ENCODE measurements at regions not wholly inside any gene's neighbourhood (a gene's known extent, or its start where the extent isn't known, plus 50 kb on each side); places are given as distances from the start of the nearest gene placed in this dataset.

- no peak for TF ChIP-seq CTCF (conservative IDR thresholded peaks at IDR 0.05; ENCODE audit: low read depth, low read length)
- no peak for TF ChIP-seq EZH2 (IDR thresholded peaks at IDR 0.05; ENCODE audit: borderline replicate concordance, low read depth, low read length, poor library complexity, severe bottlenecking)
Measured at GRCh38 chr2:103526757-103527156, 764.9 kb downstream of the TMEM182 start.
